H1 (cell line): ENCODE measurements at regions not wholly inside any gene's neighbourhood (a gene's known extent, or its start where the extent isn't known, plus 50 kb on each side); places are given as distances from the start of the nearest gene placed in this dataset.

ENCODE experiments used
- ASH2L ChIP-seq: fragments of 200-600, 300-600 bp; sonication (generic); IDR thresholded peaks from one replicate; pipeline ENCODE4 v1.7.1; 2017; ENCODE audit warnings: low read length
- ATF3 ChIP-seq: IDR thresholded peaks from 2 replicates; pipeline ENCODE4 v1.6.1; 2011; ENCODE audit warnings: low read depth, mild to moderate bottlenecking, low read length; ENCODE audit not compliant: insufficient read depth
- BCL11A ChIP-seq, 2 experiments: IDR thresholded peaks; one replicate each; pipeline ENCODE4 v1.6.1; 2011; ENCODE audit warnings: low read depth in 2 of 2, low read length in 2 of 2, mild to moderate bottlenecking in 2 of 2
- CHD7 ChIP-seq: fragments of 300-600 bp; sonication (generic); IDR thresholded peaks from 2 replicates; pipeline ENCODE4 v1.7.1; 2012; ENCODE audit warnings: low read length, moderate library complexity, mild to moderate bottlenecking, inconsistent platforms; ENCODE audit not compliant: insufficient replicate concordance
- KDM5A ChIP-seq: fragments of 200-600 bp; IDR thresholded peaks from 2 replicates; pipeline ENCODE4 v1.7.1; 2012; ENCODE audit warnings: mild to moderate bottlenecking, low read length, inconsistent platforms, mixed read lengths
- NANOG ChIP-seq: IDR thresholded peaks from 2 replicates; pipeline ENCODE4 v1.6.1; 2011; ENCODE audit warnings: low read length, low read depth, mild to moderate bottlenecking, inconsistent platforms; ENCODE audit not compliant: insufficient read depth, poor library complexity, severe bottlenecking
- POLR2AphosphoS5 ChIP-seq: IDR thresholded peaks from 2 replicates; pipeline ENCODE4 v1.6.1; 2011; ENCODE audit warnings: low read depth, low read length
- SIN3A ChIP-seq, 2 experiments: IDR thresholded peaks in 1 of 2; conservative IDR thresholded peaks in 1 of 2; 2 replicates each; pipeline ENCODE4 v1.6.1; 2011 to 2012; ENCODE audit warnings: low read length in 2 of 2, improper control_type of control experiment in 1 of 2, low read depth in 1 of 2, mild to moderate bottlenecking in 1 of 2
- TCF12 ChIP-seq: IDR thresholded peaks from 2 replicates; pipeline ENCODE4 v1.6.1; 2011; ENCODE audit warnings: low read depth, mild to moderate bottlenecking, low read length

GRCh38 chr6:14925699-14926026, 320.2 kb upstream of the JARID2 start (continued):
- TF ChIP-seq CHD7 (no peak), KDM5A (no peak), ASH2L (no peak), BCL11A (IDR thresholded peaks at IDR 0.05; ENCODE audit: low read depth in 2 of 2, low read length in 2 of 2) (no peak), ATF3 (no peak), SIN3A (conservative IDR thresholded peaks at IDR 0.05 in 1 of 2, IDR thresholded peaks at IDR 0.05 in 1 of 2; ENCODE audit: low read depth in 1 of 2, low read length in 2 of 2) (no peak), TCF12 (no peak), POLR2AphosphoS5 (no peak), NANOG (no peak)
